D721Med (cell line): ENCODE measurements at regions not wholly inside any gene's neighbourhood (a gene's known extent, or its start where the extent isn't known, plus 50 kb on each side); places are given as distances from the start of the nearest gene placed in this dataset.

Source experiments
- DNase-seq: peaks from one replicate; pipeline ENCODE4 v3.0.0; 2011; ENCODE audit warnings: low spot score; ENCODE audit not compliant: insufficient read length
- FAIRE-seq: peaks from 2 replicates; lab custom pipeline; 2011; peaks lifted over from hg19 to GRCh38; lab: Jason Lieb, UNC
- CTCF ChIP-seq: IDR thresholded peaks from 2 replicates; pipeline ENCODE4 v1.5.1; 2012; ENCODE audit warnings: mild to moderate bottlenecking, control low read depth; ENCODE audit not compliant: insufficient read depth; ENCODE audit errors: missing control alignments

- no peak for TF ChIP-seq CTCF
- DNase-seq (no peak), FAIRE-seq (no peak)
Measured at GRCh38 chr2:52335727-52336126, 1303.8 kb upstream of the NRXN1 start.

GRCh38 chr2:52334185-52334584, 1302.3 kb upstream of the NRXN1 start:
- DNase-seq (no peak), FAIRE-seq (no peak)
- TF ChIP-seq CTCF: no peak

- DNase-seq (no peak), FAIRE-seq (no peak)
- no peak for TF ChIP-seq CTCF
Measured at GRCh38 chr2:52327641-52328040, 1295.7 kb upstream of the NRXN1 start.

- DNase-seq: no peak
- no peak for FAIRE-seq
- TF ChIP-seq CTCF: no peak
Measured at GRCh38 chr2:52314231-52314630, 1282.3 kb upstream of the NRXN1 start.

- TF ChIP-seq CTCF: no peak
- DNase-seq (no peak), FAIRE-seq (no peak)
Measured at GRCh38 chr2:52312486-52312885, 1280.6 kb upstream of the NRXN1 start.

GRCh38 chr2:52311862-52312261, 1279.9 kb upstream of the NRXN1 start:
- TF ChIP-seq CTCF: no peak
- FAIRE-seq (no peak), DNase-seq (no peak)

- no peak for TF ChIP-seq CTCF
- no peak for FAIRE-seq
- DNase-seq: no peak
Measured at GRCh38 chr2:52308156-52308555, 1276.2 kb upstream of the NRXN1 start.
